ENCODE measurements at regions not wholly inside any gene's neighbourhood (a gene's known extent, or its start where the extent isn't known, plus 50 kb on each side); places are given as distances from the start of the nearest gene placed in this dataset.
A peak's percentile ranks its signal among the peaks of the same experiment; 100 is the strongest.
"Not testable (repeated sequence)": the region's sequence is repeated elsewhere in the genome, so short reads cannot be mapped to it uniquely, and the experiment has no call there.

DNA sequence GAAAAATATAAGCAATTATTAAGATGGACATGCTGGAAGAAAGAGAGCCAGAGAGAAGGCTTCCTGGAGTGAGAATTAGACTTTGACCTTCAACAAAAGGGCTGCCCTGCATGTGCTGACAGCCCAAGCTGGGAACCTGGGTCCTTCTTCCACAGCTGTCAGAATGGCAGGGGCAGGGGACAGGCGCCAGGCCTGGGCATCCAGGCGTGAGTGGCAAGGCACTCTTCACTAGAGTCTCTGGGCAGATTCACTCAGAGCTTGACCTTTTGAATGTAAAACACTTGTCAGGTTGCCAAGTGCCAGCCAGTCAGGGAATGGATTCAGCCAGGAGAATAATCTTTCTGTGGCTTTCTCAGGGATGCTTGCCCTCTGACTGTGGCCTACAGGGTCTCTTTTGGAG lies 119.1 kb upstream of the CLINT1 start:
- no peak for DNase-seq (ENCODE audit: low read depth)

DNA sequence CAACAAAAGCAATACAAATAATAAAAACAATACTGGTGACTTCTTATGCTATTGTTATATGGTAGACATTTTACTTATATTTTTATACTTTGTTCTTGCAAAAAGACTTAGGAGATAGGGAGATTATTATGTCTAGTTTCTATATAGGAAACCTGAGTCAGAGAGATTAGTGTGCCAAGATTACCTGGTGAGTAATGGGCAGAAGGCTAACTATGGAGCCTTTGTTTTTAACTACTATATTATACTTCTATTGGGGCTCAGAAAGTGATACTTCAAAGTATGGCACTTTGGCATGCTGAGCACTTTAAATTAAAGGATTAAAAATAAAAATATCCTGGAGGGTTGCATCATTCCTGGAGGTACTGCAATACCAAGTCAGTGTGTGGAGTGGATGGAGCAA lies 117.5 kb upstream of the CLINT1 start:
- DNase-seq (ENCODE audit: low read depth) = no peak

DNA sequence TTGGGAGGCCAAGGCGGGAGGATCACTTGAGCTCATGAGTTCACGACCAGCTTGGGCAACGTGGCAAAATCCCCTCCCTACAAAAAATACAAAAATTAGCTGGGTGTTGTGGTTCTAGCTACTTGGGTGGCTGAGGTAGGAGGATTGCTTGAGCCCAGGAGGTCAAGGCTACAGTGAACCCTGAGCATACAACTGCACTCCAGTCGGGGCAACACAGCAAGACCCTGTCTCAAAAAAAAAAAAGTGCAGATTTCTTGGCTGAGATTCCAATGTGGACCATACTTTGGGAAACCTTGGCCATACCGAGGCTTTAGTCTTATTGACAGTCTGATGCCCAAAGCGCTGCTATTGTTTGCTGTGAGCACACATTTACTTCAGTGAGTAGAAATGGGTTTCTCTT lies 113.6 kb upstream of the CLINT1 start:
- DNase-seq (ENCODE audit: low read depth) = no peak

DNA sequence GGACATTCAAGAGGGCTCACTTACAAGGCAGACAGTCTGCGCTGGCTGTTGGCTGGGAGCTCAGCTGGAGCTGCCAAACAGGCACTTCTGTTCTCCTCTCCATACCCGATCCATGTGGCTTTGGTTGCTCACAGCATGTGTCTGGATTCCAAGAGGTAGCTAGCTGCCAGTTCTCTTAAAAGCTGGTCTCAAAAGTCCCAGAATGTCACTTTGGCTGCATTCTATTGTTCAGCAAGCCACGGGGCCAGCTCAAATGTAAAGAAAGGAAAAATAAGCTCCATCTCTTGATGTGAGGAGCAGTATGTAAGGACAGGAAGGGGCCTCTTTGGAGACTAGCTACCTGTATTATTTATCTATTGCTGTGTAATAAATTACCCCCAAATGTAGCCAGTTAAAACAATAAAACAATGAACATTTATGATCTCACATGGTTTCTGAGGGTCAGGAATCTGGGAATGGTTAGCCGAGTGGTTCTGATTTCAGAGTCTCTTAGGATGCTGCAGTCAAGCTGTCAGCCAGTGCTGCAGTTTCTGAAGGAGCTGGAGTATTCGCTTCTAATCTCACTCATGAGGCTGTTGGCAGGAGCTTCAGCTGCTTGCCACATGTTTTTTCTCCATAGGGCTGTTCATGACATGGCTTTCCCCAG lies 112.7 kb upstream of the CLINT1 start:
- DNase-seq (ENCODE audit: low read depth) = no peak

DNA sequence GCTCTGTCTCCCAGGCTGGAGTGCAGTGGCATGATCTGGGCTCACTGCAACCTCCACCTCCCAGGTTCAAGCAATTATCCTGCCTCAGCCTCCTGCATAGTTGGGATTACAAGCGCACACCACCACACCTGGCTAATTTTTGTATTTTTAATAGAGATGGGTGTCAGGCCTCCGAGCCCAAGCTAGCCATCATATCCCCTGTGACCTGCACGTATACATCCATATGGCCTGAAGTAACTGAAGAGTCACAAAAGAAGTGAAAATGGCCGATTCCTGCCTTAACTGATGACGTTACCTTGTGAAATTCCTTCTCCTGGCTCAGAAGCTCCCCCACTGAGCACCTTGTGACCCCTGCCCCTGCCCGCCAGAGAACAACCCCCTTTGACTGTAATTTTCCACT lies 109.6 kb upstream of the CLINT1 start:
- DNase-seq (ENCODE audit: low read depth) = not testable (repeated sequence)

DNA sequence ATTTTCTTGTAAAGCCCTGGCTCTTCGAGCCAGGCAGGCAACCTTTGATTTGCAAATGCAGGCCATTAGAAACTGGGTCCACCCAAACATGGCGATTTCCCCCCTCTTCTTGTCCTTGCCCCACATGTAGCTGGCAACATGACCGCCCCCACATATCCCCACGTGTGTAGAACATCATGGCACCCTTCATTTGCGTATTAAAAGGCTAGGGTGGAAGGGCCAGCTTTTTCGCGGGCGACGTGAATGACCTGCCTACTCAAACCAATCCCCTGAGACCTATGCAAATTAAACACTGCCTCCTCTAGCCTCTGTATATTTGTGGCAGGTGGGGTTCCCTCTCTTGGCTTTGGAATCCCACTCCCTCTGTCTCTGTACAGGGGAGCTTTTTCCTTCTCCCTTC lies 107.0 kb upstream of the CLINT1 start:
- no peak for DNase-seq (ENCODE audit: low read depth)

DNA sequence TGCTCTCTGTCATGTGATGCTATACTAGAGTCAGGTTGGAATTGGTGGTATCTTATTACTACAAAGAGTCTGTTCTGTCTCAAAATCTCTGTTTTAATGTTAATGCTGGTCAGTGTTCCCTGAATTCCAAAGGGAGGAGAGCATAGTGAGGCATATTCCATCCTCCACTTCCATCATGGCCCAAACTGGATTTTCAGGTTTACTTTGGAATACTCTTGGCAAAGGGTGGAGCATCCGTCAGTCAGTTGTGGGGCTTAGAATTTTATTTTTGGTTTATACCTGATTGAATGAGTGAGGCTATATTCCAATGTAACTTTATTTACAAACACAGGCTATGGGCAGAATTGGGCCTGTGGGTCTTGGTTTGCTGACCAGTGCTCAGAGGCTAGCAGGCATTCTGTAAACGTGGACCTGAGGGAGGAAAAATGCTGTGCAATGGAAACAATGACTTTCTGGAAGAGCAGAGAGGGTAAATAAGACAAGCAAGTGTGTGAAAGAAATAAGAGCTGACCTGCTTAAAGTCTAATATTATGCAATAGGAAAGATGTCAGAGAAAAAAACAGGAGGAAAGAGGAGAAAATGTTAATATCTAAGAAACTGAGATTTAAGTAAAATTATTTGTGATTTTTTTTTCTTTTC lies 106.2 kb upstream of the CLINT1 start:
- no peak for DNase-seq (ENCODE audit: low read depth)

DNA sequence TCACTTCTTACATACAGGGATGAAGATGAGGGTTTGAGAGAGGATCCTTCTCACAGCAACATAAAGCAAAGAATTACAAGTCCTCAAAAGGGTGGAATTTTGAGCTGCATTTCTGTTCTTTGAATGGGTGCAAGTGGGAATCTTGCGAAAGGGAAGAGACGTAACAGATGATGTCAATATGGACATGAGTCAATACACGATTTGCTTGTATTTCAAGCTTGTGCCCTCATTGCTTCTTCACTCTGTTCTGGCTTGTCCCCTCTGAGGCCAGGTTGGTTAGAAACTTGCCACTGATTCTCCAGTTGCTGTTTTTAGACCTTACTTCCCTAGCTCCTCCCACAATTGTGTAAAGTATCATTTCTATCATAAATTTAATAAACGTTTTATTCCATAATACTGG lies 104.8 kb upstream of the CLINT1 start:
- no peak for DNase-seq (ENCODE audit: low read depth)

DNA sequence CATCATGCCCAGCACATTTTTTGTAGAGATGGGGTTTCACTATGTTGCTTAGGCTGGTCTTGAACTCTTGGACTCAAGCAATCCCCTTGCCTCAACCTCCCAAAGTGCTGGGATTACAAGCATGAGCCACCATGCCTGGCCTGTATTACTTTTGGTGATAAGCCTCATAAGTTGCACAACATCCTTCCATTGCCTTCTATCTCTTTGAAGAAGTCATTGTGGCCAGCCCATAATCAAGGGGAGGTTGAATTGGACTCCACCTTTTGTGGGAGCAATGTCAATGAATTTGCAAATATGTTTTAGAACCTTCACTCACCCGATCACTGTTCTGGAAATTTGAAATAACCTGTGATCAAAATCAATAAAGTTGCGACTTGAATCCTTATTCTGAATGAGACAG lies 104.3 kb upstream of the CLINT1 start:
- DNase-seq (ENCODE audit: low read depth) = no peak

DNA sequence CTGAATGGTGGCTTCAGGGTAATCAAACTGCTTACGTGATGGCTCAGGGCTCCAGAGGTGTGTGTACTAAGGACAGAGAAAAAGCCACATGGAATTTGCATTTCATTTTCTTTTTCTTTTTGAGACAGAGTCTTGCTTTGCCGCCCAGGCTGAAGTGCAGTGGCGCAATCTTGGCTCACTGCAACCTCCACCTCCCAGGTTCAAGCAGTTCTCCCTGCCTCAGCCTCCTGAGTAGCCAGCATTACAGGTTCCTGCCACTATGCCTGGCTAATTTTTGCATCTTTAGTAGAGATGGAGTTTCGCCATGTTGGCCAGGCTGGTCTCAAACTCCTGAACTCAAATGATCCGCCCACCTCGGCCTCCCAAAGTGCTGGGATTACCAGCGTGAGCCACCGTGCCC lies 103.7 kb upstream of the CLINT1 start:
- DNase-seq (ENCODE audit: low read depth) = not testable (repeated sequence)

DNA sequence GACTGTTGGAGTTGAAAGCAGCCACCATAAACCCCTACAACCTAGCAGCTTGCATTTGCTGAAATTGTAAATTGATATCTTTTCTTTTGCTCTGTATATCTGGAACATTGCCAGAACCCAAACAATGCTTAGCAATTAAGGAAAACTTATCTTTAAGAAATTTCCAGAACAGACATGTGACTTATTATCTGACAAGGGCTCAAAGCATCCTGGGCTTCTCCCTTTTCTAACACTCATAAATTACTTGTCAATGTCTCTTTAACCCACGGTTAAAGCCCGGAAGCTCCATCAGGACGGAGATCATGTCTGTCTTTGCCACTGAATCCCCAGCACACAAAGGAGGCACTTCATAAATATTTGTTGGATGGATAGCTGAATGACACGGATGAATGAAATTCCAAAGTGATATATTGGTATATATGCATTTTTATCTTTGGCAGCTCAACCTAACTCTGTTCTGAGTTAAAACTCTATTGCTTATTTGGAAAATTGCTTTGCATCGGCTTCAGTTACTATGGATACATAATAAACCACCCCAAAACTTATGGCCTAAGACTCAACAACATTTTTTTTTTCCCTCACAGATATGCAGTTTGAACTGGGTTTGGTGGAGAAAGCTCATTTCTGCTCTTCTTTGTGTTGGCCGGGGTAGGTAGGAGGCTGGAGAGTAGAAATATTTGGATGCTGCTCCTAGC lies 103.1 kb upstream of the CLINT1 start:
- DNase-seq (ENCODE audit: low read depth) = no peak

DNA sequence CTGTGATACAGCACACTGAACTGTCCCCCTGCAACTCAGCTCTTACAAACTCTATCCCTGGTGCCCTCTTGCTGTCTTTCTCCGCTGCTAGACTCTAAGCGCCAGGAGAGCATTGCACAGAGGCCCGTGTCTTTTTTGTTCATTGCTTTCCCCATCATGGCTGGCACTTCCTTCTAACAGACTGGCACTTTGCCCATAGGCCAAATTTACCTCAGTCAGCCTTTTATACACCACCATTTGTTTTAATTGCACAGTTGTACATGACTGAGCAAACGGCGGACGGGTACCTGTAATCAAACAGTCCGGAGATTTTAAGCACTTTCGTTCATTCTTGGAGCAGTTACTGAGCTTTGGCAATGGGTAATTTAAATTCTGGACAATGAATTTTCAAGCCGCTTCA lies 102.2 kb upstream of the CLINT1 start:
- no peak for DNase-seq (ENCODE audit: low read depth)

DNA sequence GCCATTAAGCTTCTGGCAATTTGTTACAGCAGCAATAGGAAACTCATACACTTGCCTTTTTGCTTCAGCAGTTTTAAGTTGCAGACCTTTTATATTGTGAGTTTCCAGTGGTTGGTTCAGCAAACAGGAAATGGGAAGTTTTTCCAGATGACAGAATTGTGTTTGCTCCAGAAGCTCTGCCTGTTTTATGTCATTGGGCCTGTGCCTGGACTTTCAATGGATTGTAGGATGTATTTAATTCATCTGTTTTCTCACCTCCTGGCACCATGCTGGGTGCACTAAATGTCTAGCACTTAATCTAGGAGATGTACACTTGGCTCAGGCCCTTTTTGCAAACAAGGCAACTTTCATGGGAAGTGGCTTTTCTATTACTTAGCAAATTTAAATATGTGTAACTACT lies 100.4 kb upstream of the CLINT1 start:
- DNase-seq (ENCODE audit: low read depth) = no peak

DNA sequence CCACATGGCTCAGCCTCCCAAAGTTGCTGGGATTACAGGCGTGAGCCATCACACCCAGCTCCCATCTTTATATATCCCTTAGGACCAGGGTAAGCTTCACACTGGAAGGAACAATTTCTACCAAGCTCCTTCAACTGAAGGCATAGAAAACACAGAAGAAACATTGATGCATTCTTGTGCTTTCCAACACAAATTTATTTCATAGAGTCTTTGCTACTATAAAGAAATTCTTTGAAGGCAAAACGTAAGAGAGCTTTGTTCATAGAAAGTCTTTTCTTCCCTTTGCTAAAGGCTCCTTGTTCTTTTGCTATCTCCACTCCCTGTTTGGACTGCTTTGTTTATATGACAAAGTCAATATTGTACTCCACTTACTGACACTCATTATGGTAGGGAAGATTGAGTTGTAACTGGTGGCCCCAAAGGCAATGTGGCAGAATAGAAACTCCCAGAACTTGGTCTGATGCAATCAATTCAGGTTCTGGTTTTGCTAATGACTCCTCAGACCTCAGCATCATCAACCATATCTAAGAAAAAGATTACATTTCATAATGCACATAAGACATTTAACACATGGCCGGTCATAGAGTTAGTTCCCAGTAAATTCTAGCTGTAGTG lies 97.4 kb upstream of the CLINT1 start:
- DNase-seq (ENCODE audit: low read depth) = no peak

DNA sequence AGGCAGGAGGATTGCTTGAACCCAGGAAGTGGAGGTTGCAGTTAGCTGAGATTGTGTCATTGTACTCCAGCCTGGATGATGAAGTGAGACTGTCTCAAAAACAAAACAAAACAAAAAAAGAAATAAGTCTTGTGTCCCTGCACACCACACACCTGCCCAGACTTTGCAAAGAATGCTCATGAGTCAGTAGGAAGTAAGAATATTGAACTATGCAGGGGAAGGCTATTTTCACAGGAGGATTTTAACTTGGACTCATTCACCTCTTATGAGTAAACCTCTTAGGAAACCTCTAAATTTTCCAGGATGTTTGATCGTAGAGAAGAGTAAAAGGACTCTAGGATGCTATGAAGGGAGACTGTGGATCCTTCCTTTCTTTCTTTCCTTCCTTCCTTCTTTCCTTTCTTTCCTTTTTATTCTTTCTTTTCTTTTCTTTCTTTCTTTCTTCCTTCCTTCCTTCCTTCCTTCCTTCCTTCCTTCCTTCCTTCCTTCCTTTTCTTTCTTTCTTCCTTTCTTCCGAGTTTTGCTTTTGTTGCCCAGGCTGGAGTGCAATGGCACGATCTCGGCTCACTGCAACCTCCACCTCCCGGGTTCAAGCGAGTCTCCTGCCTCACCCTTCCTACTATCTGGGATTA lies 96.7 kb upstream of the CLINT1 start:
- DNase-seq (ENCODE audit: low read depth) = no peak

DNA sequence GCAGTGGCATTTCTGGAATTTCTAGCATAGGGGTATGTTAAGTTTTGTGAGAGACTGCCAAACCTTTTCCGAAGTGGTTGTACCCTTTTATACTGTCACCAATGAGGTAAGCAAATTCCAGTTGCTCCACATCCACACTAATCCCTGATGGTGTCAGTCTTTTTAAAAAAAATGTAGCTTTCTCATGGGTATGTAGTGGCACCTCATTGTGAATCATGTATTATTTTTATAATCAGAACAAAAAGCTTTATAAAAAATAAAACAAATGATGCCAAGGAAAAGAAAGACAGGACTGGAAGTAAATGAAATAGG lies 93.4 kb upstream of the CLINT1 start:
- DNase-seq (ENCODE audit: low read depth) = no peak

DNA sequence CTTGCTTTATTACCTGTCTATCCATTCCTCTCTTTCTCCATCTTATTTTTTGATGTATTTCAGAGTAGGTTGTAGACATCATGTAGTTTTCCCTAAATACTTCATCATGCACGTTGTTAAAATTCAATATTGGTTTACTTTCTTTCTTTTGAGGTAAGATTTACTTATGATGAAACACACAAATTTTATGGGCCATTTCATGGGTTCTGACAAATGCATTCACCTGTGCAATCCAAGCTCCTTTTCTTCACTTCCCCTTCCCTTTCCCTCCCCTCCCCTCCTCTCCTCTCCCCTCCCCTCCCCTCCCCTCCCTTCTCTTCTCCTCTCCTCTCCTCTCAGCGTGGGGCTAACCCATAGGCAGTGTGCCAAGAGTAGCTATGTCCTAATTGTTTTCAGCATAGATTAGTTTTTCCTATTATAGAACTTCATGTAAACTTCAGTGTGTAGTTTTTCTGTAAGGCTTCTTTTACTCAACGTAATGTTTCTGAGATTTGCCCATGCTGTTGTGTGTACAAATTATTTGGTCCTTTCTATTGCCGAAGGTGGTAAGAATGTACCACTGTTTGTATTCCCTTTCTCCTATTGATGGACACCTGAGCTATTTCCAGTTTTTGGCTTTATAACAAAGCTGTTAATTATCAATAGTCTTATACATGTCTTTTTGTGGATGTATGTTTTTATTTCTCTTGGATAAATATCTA lies 92.9 kb upstream of the CLINT1 start:
- DNase-seq (ENCODE audit: low read depth) = no peak

DNA sequence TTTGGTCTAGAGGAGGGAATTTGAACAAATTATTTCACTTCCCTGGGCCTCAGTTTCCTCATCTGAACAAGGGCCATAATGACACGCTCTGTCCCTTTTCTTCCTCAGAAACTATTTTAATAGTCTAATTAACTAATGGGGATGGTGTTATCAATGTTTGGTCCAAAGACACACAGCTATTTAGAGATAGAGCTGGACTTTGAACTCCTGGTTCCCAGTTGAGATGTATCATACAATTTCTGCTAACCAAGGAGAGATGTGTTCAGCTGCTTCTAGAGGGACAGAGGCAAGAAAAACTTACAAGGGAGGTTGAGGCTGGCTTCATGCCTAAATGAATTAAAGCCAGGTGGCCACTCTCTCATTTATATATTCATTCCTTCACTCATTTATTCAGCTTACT lies 90.6 kb upstream of the CLINT1 start:
- DNase-seq (ENCODE audit: low read depth) = no peak

DNA sequence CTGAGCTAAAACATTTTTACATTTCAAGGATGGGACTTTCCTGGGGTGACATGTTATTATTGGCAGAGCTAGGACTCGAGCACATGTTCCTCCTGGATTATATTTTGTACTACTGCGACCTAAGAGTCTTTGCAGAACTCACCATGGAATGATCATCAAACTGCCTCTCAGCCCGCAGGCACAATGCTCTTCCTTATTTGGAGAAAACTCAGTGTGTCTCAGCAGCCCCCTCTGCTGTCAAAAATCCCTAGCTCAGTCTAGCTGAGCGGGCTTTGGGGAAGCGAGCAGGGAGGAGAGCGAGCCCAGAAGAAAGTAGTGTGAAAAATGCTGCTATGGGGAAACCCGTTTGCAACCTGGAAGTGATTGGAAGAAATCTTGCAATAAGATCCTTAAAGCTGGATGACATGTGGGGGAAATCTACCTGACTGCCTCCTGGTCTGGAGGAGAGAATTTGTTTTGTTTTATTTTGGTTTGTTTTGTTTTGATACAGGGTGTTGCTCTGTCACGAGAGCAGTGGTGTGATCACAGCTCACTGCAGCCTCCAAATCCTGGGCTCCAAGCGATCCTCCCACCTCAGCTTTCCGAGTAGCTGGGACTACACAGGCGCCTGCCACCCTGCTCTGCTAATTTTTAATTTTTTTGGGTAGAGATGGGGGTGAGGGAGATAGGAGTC lies 89.9 kb upstream of the CLINT1 start:
- peak; percentile 38 for DNase-seq (ENCODE audit: low read depth)

DNA sequence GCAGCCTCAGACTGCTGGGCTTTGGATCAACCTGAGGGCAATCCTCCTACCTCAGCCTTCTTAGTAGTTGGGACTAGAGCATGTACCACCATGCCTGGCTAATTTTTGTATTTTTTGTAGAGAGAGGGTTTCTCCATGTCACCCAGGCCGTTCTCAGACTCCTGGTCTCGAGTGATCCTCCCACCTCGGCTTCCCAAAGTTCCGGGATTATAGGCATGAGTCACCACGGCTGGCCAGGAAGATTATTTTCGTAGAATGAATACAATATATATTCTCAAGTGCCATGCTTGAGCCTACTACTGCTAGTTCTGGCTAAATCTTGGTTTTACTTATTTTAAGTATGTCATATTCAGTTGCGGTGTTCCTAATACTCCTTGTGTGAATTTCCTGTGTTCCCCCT lies 88.2 kb upstream of the CLINT1 start:
- no peak for DNase-seq (ENCODE audit: low read depth)

DNA sequence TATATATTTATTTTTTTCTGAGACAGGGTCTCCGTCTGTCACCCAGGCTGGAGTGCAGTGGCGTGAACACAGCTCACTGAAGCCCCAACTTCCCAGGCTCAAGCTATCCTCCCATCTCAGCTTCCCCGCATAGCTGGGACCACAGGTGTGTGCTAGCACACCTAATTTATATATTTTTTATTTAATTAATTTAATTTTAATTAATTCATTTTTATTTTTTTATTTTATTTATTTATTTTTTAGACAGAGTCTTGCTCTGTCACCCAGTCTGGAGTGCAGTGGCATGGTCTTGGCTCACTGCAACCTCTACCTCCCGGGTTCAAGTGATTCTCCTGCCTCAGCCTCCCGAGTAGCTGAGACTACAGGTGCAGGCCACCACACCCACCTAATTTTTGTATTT lies 86.9 kb upstream of the CLINT1 start:
- not testable (repeated sequence) for DNase-seq (ENCODE audit: low read depth)

DNA sequence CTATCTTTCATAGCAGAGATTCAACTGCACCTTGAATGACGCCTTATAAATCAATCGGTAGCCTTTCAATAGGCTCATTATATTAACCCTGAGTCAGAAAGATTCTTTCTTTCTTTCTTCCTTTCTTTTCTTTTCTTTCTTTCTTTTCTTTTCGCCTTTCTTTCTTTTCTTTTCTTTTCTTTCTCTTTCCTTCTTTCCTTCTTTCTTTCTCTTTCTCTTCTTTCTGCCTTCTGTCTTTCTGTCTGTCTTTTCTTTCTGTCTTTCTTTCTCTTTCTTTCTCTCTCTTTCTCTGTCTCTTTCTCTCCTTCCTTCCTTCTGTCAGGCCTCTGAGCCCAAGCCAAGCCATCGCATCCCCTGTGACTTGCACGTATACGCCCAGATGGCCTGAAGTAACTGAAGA lies 86.0 kb upstream of the CLINT1 start:
- no peak for DNase-seq (ENCODE audit: low read depth)

Measured in stimulated activated CD8-positive, alpha-beta memory T cell treated with anti-CD3 and anti-CD28 coated beads, Interleukin-15, amount 100 ng/mL, for 24 hours (primary cell).